DOHH2 (cell line): ENCODE measurements at regions not wholly inside any gene's neighbourhood (a gene's known extent, or its start where the extent isn't known, plus 50 kb on each side); places are given as distances from the start of the nearest gene placed in this dataset.

Source experiments
- H3F3A ChIP-seq: fragments of 200-600 bp; sonication (generic), shearing (Covaris generic); 2 replicates; pipeline ENCODE4 v1.6.0; 2016; ENCODE audit warnings: antibody characterized with exemption, mild to moderate bottlenecking; ENCODE audit not compliant: control insufficient read depth, insufficient read depth
- H3K27ac ChIP-seq: fragments of 200-600 bp; sonication (generic); 2 replicates; pipeline ENCODE4 v1.5.1; 2014; ENCODE audit warnings: low read depth, mild to moderate bottlenecking, low read length, moderate library complexity
- H3K27me3 ChIP-seq: fragments of 200-600 bp; sonication (generic); 2 replicates; pipeline ENCODE4 v1.6.1; 2014; ENCODE audit warnings: mild to moderate bottlenecking, low read length, mixed read lengths; ENCODE audit not compliant: control insufficient read depth
- H3K36me3 ChIP-seq: fragments of 200-600 bp; sonication (generic); 2 replicates; pipeline ENCODE4 v1.6.1; 2014; ENCODE audit warnings: mild to moderate bottlenecking, low read length, moderate library complexity, mixed read lengths; ENCODE audit not compliant: control insufficient read depth
- H3K4me1 ChIP-seq: fragments of 200-600 bp; sonication (generic); 2 replicates; pipeline ENCODE4 v1.6.1; 2014; ENCODE audit warnings: mild to moderate bottlenecking, low read length, mixed read lengths; ENCODE audit not compliant: control insufficient read depth
- H3K4me2 ChIP-seq: fragments of 200-600 bp; sonication (generic); 2 replicates; pipeline ENCODE4 v1.6.0; 2014; ENCODE audit warnings: mild to moderate bottlenecking, low read length, moderate library complexity
- H3K4me3 ChIP-seq: fragments of 200-600 bp; sonication (generic); 2 replicates; pipeline ENCODE4 v1.5.1; 2014; ENCODE audit warnings: mild to moderate bottlenecking, low read length, mixed read lengths
- H3K79me2 ChIP-seq: fragments of 200-600 bp; sonication (generic); 2 replicates; pipeline ENCODE4 v1.6.1; 2014; ENCODE audit warnings: mild to moderate bottlenecking, low read length, mixed read lengths; ENCODE audit not compliant: control insufficient read depth
- H3K9me2 ChIP-seq: fragments of 200-600 bp; sonication (generic); replicated peaks from 2 replicates; pipeline ENCODE4 v1.6.1; 2014; ENCODE audit warnings: mild to moderate bottlenecking, low read length, mixed read lengths; ENCODE audit not compliant: control insufficient read depth
- H3K9me3 ChIP-seq: fragments of 200-600 bp; sonication (generic); 2 replicates; pipeline ENCODE4 v1.6.1; 2014; ENCODE audit warnings: antibody characterized with exemption, low read length, mixed read lengths; ENCODE audit not compliant: control insufficient read depth, insufficient read depth
- H4K20me1 ChIP-seq: fragments of 200-600 bp; sonication (generic); 2 replicates; pipeline ENCODE4 v1.6.0; 2014; ENCODE audit warnings: low read depth, mild to moderate bottlenecking, antibody characterized with exemption, low read length, moderate library complexity; ENCODE audit not compliant: control insufficient read depth, insufficient read depth
- EZH2phosphoT487 ChIP-seq: fragments of 200-600 bp; sonication (generic); IDR thresholded peaks from 2 replicates; pipeline ENCODE4 v1.6.1; 2017; ENCODE audit warnings: borderline replicate concordance, mild to moderate bottlenecking, antibody characterized with exemption, low read length, moderate library complexity, mixed read lengths
- TF ChIP-seq, protein P1 (sequence below): fragments of 200-600 bp; sonication (generic); IDR thresholded peaks from one replicate; pipeline ENCODE4 v1.5.1; 2014; ENCODE audit warnings: antibody characterized with exemption, mild to moderate bottlenecking, low read depth, low read length; ENCODE audit not compliant: poor library complexity, severe bottlenecking

GRCh38 chr13:100825557-100825956 lies 151.0 kb upstream of the TMTC4 start:
- no peak for TF ChIP-seq EZH2phosphoT487
- TF ChIP-seq, protein P1, sequence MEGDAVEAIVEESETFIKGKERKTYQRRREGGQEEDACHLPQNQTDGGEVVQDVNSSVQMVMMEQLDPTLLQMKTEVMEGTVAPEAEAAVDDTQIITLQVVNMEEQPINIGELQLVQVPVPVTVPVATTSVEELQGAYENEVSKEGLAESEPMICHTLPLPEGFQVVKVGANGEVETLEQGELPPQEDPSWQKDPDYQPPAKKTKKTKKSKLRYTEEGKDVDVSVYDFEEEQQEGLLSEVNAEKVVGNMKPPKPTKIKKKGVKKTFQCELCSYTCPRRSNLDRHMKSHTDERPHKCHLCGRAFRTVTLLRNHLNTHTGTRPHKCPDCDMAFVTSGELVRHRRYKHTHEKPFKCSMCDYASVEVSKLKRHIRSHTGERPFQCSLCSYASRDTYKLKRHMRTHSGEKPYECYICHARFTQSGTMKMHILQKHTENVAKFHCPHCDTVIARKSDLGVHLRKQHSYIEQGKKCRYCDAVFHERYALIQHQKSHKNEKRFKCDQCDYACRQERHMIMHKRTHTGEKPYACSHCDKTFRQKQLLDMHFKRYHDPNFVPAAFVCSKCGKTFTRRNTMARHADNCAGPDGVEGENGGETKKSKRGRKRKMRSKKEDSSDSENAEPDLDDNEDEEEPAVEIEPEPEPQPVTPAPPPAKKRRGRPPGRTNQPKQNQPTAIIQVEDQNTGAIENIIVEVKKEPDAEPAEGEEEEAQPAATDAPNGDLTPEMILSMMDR = no peak
- Histone ChIP-seq H3K27me3 (peaks cover 3% of the 10 kb centered on the region; the same call in 1 of the 2 replicates), H3K9me3 (no peaks in the 10 kb centered on the region), H3F3A (no peaks in the 10 kb centered on the region), H3K79me2 (no peaks in the 10 kb centered on the region), H3K4me3 (no peak overlapping the region), H3K9me2 (no peaks in the 10 kb centered on the region), H3K27ac (no peak overlapping the region), H3K4me2 (no peak overlapping the region), H3K4me1 (no peaks in the 10 kb centered on the region), H3K36me3 (no peaks in the 10 kb centered on the region), H4K20me1 (no peaks in the 10 kb centered on the region)

DNA sequence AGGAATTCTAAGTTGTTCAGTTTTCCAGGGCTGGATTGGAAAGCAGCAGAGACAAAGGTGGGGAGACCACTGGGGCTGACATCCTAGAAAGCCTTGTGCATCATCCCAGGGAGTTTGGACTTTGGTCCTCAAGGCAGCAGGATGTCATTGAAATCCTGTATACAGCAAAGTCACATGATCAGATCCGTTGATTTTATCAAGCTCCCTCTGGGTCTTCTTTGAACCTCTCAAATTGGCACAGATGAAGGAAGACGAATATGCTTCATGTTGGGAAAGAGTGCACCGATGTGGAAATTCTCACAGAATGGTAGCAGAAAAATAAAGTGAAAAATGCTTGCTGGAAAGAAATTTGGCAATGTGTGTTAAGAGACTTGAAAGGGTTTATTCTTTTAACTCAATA lies 149.8 kb upstream of the TMTC4 start:
- TF ChIP-seq, protein P1 = no peak
- no peak for TF ChIP-seq EZH2phosphoT487
- H3K9me3 ChIP-seq = no peaks in the 10 kb centered on the region
- no peak overlapping the region for H3K27ac ChIP-seq
- H3K4me1 ChIP-seq = no peaks in the 10 kb centered on the region
- H3K4me3 ChIP-seq = no peak overlapping the region
- H3K27me3 ChIP-seq = peaks cover 3% of the 10 kb centered on the region; the same call in 1 of the 2 replicates
- H3K9me2 ChIP-seq = no peaks in the 10 kb centered on the region
- H3K4me2 ChIP-seq = no peak overlapping the region
- no peaks in the 10 kb centered on the region for H3F3A ChIP-seq
- no peaks in the 10 kb centered on the region for H4K20me1 ChIP-seq
- H3K36me3 ChIP-seq = no peaks in the 10 kb centered on the region
- H3K79me2 ChIP-seq = no peaks in the 10 kb centered on the region

DNA sequence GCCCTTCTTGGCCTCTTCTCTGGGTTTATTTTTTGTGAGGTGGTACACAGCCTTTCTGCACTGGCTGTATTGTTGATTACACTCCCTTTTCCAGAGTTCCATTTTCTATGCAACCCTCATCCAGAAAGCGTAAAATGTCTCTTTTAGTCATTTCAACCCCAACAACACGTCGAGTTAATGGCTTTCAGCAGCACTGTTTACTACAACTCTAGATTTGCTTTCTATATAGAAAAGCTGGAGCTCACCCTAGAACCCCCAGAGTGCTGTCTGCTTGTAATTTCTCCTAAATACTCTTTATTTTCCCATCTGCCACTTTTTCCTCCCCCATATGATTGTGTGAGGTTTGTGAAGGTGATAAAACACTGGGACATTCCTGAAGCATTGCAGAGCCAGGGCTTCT lies 148.9 kb upstream of the TMTC4 start:
- no peaks in the 10 kb centered on the region for H3K9me3 ChIP-seq
- H3K36me3 ChIP-seq = no peaks in the 10 kb centered on the region
- no peaks in the 10 kb centered on the region for H4K20me1 ChIP-seq
- peaks cover 3% of the 10 kb centered on the region; the same call in 1 of the 2 replicates for H3K27me3 ChIP-seq
- H3K4me3 ChIP-seq = no peak overlapping the region
- no peak overlapping the region for H3K4me2 ChIP-seq
- no peaks in the 10 kb centered on the region for H3K9me2 ChIP-seq
- TF ChIP-seq EZH2phosphoT487 = no peak
- TF ChIP-seq, protein P1 = no peak
- H3K4me1 ChIP-seq = no peaks in the 10 kb centered on the region
- no peaks in the 10 kb centered on the region for H3F3A ChIP-seq
- H3K27ac ChIP-seq = no peak overlapping the region
- no peaks in the 10 kb centered on the region for H3K79me2 ChIP-seq
